Uterus (tissue), 2 donors: ENCODE measurements at regions not wholly inside any gene's neighbourhood (a gene's known extent, or its start where the extent isn't known, plus 50 kb on each side); places are given as distances from the start of the nearest gene placed in this dataset.

Experiments used
- POLR2A ChIP-seq, 2 donors: fragments of 450-650 bp; IDR thresholded peaks; one replicate each; pipeline ENCODE4 v1.6.1; 2016; ENCODE audit warnings: antibody characterized with exemption in 2 of 2, mild to moderate bottlenecking in 1 of 2, moderate library complexity in 1 of 2
- TF ChIP-seq, protein P1 (sequence below), 4 experiments: fragments of 200-600 bp in 2 of 4; fragments of 450-650 bp in 2 of 4; sonication (generic) in 2 of 4; IDR thresholded peaks; one replicate each; pipeline ENCODE4 v1.5.1; 2016 to 2019; ENCODE audit warnings: antibody characterized with exemption in 4 of 4, mild to moderate bottlenecking in 2 of 4, moderate library complexity in 1 of 4

GRCh38 chr4:60581919-60582536, 618.1 kb upstream of the ADGRL3 start:
- TF ChIP-seq, protein P1, sequence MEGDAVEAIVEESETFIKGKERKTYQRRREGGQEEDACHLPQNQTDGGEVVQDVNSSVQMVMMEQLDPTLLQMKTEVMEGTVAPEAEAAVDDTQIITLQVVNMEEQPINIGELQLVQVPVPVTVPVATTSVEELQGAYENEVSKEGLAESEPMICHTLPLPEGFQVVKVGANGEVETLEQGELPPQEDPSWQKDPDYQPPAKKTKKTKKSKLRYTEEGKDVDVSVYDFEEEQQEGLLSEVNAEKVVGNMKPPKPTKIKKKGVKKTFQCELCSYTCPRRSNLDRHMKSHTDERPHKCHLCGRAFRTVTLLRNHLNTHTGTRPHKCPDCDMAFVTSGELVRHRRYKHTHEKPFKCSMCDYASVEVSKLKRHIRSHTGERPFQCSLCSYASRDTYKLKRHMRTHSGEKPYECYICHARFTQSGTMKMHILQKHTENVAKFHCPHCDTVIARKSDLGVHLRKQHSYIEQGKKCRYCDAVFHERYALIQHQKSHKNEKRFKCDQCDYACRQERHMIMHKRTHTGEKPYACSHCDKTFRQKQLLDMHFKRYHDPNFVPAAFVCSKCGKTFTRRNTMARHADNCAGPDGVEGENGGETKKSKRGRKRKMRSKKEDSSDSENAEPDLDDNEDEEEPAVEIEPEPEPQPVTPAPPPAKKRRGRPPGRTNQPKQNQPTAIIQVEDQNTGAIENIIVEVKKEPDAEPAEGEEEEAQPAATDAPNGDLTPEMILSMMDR (IDR thresholded peaks at IDR 0.05) = no peak
- TF ChIP-seq POLR2A (IDR thresholded peaks at IDR 0.05) = no peak
